ENCODE measurements at regions not wholly inside any gene's neighbourhood (a gene's known extent, or its start where the extent isn't known, plus 50 kb on each side); places are given as distances from the start of the nearest gene placed in this dataset.

DNA sequence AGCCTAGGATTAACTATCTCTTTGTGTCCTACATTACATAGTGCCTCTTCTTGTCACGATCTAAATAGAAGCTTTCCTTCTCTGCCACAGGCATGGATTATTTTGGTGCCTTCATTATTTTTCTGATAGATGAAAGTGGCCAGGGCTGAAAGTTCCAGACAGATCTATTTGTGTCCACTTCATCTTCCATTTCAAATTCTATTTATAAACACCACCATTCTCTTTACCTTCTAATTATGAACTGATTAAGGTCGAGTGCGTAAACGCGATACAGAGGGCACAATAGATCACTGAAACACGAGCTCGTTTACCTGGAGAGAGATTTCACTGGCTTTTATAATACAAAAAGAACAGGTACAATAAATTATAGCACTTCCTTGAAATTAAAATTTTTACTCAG lies 105.0 kb downstream of the EDEM1 start:
- TF ChIP-seq POLR2AphosphoS5 (IDR thresholded peaks at IDR 0.05): no peak
- TF ChIP-seq CTCF (IDR thresholded peaks at IDR 0.05): no peak
- TF ChIP-seq EP300 (IDR thresholded peaks at IDR 0.05): no peak
